ENCODE measurements at regions not wholly inside any gene's neighbourhood (a gene's known extent, or its start where the extent isn't known, plus 50 kb on each side); places are given as distances from the start of the nearest gene placed in this dataset.

GRCh38 chr10:64503429-64503828 lies 982.2 kb downstream of the REEP3 start:
- ATAC-seq (no peak), DNase-seq (ENCODE audit: low spot score) (peak; percentile 11)
- Histone ChIP-seq H3K4me3 (no peak overlapping the region), H3F3A (replicated peaks; ENCODE audit: low read depth) (no peaks in the 10 kb centered on the region), H3K27ac (ENCODE audit: low read depth) (no peak overlapping the region), H4K20me1 (replicated peaks; ENCODE audit: insufficient read depth) (no peaks in the 10 kb centered on the region), H3K4me2 (no peak overlapping the region), H3K27me3 (ENCODE audit: insufficient read depth) (no peaks in the 10 kb centered on the region), H3K4me1 (ENCODE audit: insufficient read depth) (peaks cover 11% of the 10 kb centered on the region; the same call in 1 of the 2 replicates), H2AFZ (no peak overlapping the region), H3K36me3 (ENCODE audit: insufficient read depth) (no peaks in the 10 kb centered on the region), H3K79me2 (replicated peaks; ENCODE audit: insufficient read depth) (no peaks in the 10 kb centered on the region), H3K9me2 (ENCODE audit: insufficient read depth) (no peaks in the 10 kb centered on the region)
- Mint-ChIP-seq H3K27me3 (ENCODE audit: insufficient read depth, low read depth, poor library complexity) (peaks cover 3% of the 10 kb centered on the region), H3K9me3 (no peaks in the 10 kb centered on the region), H3K36me3 (ENCODE audit: low read depth) (no peaks in the 10 kb centered on the region), H3K4me1 (peaks cover 9% of the 10 kb centered on the region), H3K27ac (no peak overlapping the region), H3K4me3 (no peak overlapping the region)
- no peak for TF ChIP-seq ZNF114 (CRISPR knock-in tag; IDR thresholded peaks at IDR 0.05)
- TF ChIP-seq CTCF (conservative IDR thresholded peaks at IDR 0.05; ENCODE audit: low read depth in 2 of 2) = no peak
- TF ChIP-seq ETS1 (IDR thresholded peaks at IDR 0.05) = no peak
- no peak for TF ChIP-seq ZNF462 (CRISPR knock-in tag; IDR thresholded peaks at IDR 0.05)
- TF ChIP-seq EZH2phosphoT487 (IDR thresholded peaks at IDR 0.05; ENCODE audit: unreplicated experiment) = no peak
- no peak for TF ChIP-seq REST (IDR thresholded peaks at IDR 0.05; ENCODE audit: unreplicated experiment)
- no peak for TF ChIP-seq EZH2 (IDR thresholded peaks at IDR 0.05; ENCODE audit: low read depth, unreplicated experiment)
